Thyroid gland (tissue), 4 donors: ENCODE measurements at regions not wholly inside any gene's neighbourhood (a gene's known extent, or its start where the extent isn't known, plus 50 kb on each side); places are given as distances from the start of the nearest gene placed in this dataset.

Source experiments
- POLR2A ChIP-seq, 2 donors: fragments of 450-650 bp; IDR thresholded peaks; one replicate each; pipeline ENCODE4 v1.6.1; 2017; ENCODE audit warnings: antibody characterized with exemption in 2 of 2, mild to moderate bottlenecking in 2 of 2, moderate library complexity in 1 of 2
- TF ChIP-seq, protein P1 (sequence below), 6 experiments: fragments of 200-600 bp in 3 of 6; fragments of 450-650 bp in 3 of 6; sonication (generic) in 3 of 6; IDR thresholded peaks; one replicate each; pipeline ENCODE4 v1.5.1; 2016 to 2019; ENCODE audit warnings: antibody characterized with exemption in 6 of 6, mild to moderate bottlenecking in 2 of 6, inconsistent platforms in 1 of 6, moderate library complexity in 1 of 6

DNA sequence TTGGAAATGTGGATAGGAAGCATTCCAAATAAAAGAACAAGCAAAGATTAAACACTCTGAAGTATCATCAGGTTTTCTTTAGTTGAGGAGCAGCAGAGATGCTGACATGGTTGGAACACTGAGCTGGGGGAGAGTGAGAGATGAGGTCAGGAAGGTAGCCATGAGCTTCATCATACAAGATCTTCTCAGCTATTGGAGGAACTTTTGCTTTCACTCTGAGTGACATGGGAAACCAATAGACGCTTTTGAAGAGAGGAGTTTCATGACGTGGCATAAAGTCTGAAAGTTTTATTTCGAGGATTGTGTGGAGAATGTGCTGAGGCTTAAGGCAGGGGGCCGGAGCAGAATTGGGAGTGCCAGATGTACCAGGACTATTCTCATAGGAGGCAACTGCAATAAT, 616.2 kb upstream of the CAMK1G start:
- TF ChIP-seq, protein P1, sequence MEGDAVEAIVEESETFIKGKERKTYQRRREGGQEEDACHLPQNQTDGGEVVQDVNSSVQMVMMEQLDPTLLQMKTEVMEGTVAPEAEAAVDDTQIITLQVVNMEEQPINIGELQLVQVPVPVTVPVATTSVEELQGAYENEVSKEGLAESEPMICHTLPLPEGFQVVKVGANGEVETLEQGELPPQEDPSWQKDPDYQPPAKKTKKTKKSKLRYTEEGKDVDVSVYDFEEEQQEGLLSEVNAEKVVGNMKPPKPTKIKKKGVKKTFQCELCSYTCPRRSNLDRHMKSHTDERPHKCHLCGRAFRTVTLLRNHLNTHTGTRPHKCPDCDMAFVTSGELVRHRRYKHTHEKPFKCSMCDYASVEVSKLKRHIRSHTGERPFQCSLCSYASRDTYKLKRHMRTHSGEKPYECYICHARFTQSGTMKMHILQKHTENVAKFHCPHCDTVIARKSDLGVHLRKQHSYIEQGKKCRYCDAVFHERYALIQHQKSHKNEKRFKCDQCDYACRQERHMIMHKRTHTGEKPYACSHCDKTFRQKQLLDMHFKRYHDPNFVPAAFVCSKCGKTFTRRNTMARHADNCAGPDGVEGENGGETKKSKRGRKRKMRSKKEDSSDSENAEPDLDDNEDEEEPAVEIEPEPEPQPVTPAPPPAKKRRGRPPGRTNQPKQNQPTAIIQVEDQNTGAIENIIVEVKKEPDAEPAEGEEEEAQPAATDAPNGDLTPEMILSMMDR (IDR thresholded peaks at IDR 0.05), result no peak
- no peak for TF ChIP-seq POLR2A (IDR thresholded peaks at IDR 0.05)
